ENCODE measurements at regions not wholly inside any gene's neighbourhood (a gene's known extent, or its start where the extent isn't known, plus 50 kb on each side); places are given as distances from the start of the nearest gene placed in this dataset.

DNA sequence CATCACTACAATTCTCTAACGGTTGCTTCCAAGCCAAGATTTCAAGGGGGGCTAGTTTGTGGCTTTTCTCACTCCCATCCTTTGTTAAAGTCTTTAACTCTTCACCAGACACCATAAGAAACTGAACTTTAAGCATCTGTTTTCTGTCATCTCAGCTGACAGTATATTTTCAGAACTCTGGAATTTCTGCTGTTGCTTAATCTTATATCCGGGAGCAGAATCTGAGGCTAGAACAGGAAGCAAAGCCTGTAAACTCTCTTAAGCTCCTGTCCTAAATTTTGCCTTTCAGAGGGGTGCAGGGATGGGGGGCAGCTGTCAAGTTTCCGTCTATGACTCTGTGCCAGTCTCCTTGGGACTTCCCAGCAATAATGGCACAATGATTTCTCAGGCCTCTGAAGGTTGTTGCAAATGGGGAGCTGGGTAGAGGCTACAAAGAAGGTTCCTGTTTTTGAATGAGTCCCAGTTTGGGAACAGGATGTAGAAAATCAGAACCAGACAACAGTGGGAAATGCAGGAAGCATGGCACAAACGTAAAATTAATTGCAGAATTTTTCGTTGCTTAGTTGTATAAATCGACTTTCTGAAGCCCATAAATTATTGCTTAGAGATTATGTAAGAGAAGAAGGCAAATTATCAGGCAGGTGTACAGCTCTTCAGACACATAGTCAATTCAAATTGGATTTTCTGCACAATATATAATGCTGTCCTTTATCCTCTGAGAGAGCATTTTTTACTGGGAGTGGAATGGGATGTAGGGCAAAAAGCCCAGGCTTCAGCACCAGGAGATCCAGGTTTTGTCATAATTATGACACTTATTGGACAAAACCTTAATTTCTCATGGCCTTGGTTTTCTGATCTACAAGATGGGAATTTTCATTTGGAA lies 430.9 kb downstream of the DMAC1 start (continued):
- TF ChIP-seq CHD1 (IDR thresholded peaks at IDR 0.05; ENCODE audit: low read depth, low read length): no peak
- no peak for TF ChIP-seq RNF2 (IDR thresholded peaks at IDR 0.05; ENCODE audit: borderline replicate concordance, low read depth, low read length, missing control alignments, poor library complexity, severe bottlenecking)
- no peak for TF ChIP-seq EZH2 (IDR thresholded peaks at IDR 0.05; ENCODE audit: low read depth, low read length, severe bottlenecking)

Measured in H1 (cell line).